Lower lobe of right lung (tissue), 2 donors: ENCODE measurements at regions not wholly inside any gene's neighbourhood (a gene's known extent, or its start where the extent isn't known, plus 50 kb on each side); places are given as distances from the start of the nearest gene placed in this dataset.

ENCODE experiments used
- ATAC-seq, 2 donors: fragments of 200-7000 bp; cut with Tn5 transposase; one replicate each; pipeline ENCODE4 v1.9.1; 2020 to 2022; ENCODE audit warnings: mild to moderate bottlenecking in 2 of 2, moderate library complexity in 2 of 2
- DNase-seq: peaks from one replicate; pipeline ENCODE4 v3.0.0-alpha.2; 2020
- H3K27ac ChIP-seq: fragments of 200-600 bp; one replicate; pipeline ENCODE4 v1.8.0; 2022
- H3K27me3 ChIP-seq: fragments of 200-600 bp; one replicate; pipeline ENCODE4 v1.8.0; 2022; ENCODE audit warnings: low read depth
- H3K36me3 ChIP-seq: fragments of 200-600 bp; one replicate; pipeline ENCODE4 v1.8.0; 2022; ENCODE audit warnings: mild to moderate bottlenecking
- H3K4me1 ChIP-seq: fragments of 200-600 bp; one replicate; pipeline ENCODE4 v1.8.0; 2022
- H3K4me3 ChIP-seq: fragments of 200-600 bp; one replicate; pipeline ENCODE4 v1.8.0; 2022; ENCODE audit warnings: mild to moderate bottlenecking
- H3K9me3 ChIP-seq: fragments of 200-600 bp; one replicate; pipeline ENCODE4 v1.8.0; 2022
- intact Hi-C: fragments of 100-400 bp; cut with DNase I; formaldehyde crosslinking; loops from one replicate; pipeline ENCODE4 v1.11.0; 2022
- TF ChIP-seq, protein P1 (sequence below): fragments of 200-600 bp; IDR thresholded peaks from one replicate; pipeline ENCODE4 v1.8.0; 2022; ENCODE audit warnings: antibody characterized with exemption, mild to moderate bottlenecking
- donor health status: DM: no; HTN: yes; CAD: no; lungs with severe emphysema.

DNA sequence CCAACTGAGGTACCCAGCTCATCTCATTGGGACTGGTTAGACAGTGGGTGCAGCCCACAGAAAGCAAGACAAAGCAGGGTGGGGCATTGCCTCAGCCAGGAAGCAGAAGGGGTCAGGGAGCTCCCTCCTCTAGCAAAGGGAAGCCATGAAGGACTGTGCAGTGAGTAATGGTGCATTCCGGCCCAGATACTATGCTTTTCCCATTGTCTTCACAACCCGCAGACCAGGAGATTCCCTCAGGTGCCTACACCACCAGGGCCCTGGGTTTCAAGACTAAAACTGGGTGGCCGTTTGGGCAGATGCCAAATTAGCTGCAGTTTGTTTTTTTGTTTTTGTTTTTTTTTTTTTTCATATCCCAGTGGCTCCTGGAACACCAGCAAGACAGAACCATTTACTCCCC, 235.3 kb downstream of the TACR3 start:
- DNase-seq (no peak), ATAC-seq (no peak)
- Histone ChIP-seq H3K36me3 (no peaks in the 10 kb centered on the region), H3K9me3 (no peaks in the 10 kb centered on the region), H3K27me3 (no peaks in the 10 kb centered on the region), H3K27ac (no peak overlapping the region), H3K4me1 (no peaks in the 10 kb centered on the region), H3K4me3 (no peak overlapping the region)
- intact Hi-C loops = no loop called here
- TF ChIP-seq, protein P1, sequence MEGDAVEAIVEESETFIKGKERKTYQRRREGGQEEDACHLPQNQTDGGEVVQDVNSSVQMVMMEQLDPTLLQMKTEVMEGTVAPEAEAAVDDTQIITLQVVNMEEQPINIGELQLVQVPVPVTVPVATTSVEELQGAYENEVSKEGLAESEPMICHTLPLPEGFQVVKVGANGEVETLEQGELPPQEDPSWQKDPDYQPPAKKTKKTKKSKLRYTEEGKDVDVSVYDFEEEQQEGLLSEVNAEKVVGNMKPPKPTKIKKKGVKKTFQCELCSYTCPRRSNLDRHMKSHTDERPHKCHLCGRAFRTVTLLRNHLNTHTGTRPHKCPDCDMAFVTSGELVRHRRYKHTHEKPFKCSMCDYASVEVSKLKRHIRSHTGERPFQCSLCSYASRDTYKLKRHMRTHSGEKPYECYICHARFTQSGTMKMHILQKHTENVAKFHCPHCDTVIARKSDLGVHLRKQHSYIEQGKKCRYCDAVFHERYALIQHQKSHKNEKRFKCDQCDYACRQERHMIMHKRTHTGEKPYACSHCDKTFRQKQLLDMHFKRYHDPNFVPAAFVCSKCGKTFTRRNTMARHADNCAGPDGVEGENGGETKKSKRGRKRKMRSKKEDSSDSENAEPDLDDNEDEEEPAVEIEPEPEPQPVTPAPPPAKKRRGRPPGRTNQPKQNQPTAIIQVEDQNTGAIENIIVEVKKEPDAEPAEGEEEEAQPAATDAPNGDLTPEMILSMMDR = no peak

DNA sequence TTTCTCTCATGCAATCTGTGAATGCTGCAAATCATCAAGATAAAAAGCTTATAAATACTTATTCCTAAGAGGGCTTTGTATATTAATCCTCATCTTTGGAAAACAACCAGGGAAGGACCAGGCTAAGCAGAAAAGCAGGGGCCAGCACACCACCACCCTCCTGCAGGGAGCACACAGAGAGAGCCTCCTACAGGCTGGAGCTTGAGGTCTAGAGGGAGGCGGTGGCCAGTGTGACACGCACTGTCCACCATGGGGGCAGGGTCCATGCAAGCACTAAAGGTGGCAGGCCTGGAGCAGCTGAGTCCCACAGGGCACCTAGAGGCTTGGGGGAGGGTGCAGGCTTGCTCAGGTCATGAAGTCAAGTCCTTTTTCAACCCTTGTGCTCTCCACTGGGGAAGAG, 236.9 kb downstream of the TACR3 start:
- ATAC-seq (no peak), DNase-seq (no peak)
- no peak overlapping the region for H3K4me3 ChIP-seq
- TF ChIP-seq, protein P1 = no peak
- no peaks in the 10 kb centered on the region for H3K9me3 ChIP-seq
- H3K27ac ChIP-seq = no peak overlapping the region
- H3K27me3 ChIP-seq = no peaks in the 10 kb centered on the region
- intact Hi-C loops = no loop called here
- no peaks in the 10 kb centered on the region for H3K4me1 ChIP-seq
- no peaks in the 10 kb centered on the region for H3K36me3 ChIP-seq

DNA sequence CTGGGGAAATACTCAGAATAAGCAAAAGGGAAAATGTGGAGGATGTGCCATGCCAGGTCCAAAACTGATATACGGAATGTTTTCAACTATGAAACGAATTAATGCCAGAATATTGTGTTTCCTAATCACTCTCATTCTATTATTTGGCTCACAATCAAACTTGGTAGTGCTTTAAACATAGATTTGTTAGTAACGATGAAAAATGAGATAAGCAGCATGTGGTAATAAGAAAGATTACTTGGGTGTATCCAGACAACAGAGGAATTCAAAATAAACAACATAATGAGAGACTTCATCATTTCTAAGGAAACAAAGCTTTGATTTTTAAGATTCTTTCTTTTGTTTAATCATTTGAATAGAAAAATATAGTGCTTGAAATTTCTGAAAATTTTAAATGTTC, 237.3 kb downstream of the TACR3 start:
- no peak overlapping the region for H3K4me3 ChIP-seq
- intact Hi-C loops = no loop called here

DNA sequence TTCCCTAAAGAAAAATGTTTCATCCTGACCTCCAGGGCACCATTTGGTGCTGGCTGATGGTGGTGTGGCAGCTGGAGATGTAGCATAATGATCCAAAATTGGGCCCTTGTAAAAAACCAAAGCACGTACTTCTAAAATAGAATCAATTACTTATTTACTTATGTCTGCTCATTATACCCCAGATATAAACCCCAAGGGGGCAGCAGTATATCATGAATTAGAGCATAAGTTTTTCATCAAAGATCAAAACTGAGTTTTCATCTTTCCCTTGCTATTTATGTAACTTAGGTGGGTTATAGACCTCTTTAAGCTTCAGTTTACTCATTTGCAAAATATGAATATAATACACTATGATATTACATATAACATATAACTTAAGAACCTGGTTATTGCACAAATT, 241.1 kb downstream of the TACR3 start:
- Histone ChIP-seq H3K4me3 (no peak overlapping the region), H3K9me3 (no peaks in the 10 kb centered on the region), H3K4me1 (no peaks in the 10 kb centered on the region), H3K36me3 (no peaks in the 10 kb centered on the region), H3K27ac (no peak overlapping the region), H3K27me3 (no peaks in the 10 kb centered on the region)
- ATAC-seq (no peak), DNase-seq (no peak)
- intact Hi-C loops = no loop called here
- TF ChIP-seq, protein P1 = no peak

More for the DNA sequence above, 237.3 kb downstream of the TACR3 start:
- no peaks in the 10 kb centered on the region for H3K36me3 ChIP-seq
- H3K27ac ChIP-seq = no peak overlapping the region
- no peaks in the 10 kb centered on the region for H3K4me1 ChIP-seq
- DNase-seq (no peak), ATAC-seq (no peak)
- no peaks in the 10 kb centered on the region for H3K27me3 ChIP-seq
- TF ChIP-seq, protein P1 = no peak
- no peaks in the 10 kb centered on the region for H3K9me3 ChIP-seq

DNA sequence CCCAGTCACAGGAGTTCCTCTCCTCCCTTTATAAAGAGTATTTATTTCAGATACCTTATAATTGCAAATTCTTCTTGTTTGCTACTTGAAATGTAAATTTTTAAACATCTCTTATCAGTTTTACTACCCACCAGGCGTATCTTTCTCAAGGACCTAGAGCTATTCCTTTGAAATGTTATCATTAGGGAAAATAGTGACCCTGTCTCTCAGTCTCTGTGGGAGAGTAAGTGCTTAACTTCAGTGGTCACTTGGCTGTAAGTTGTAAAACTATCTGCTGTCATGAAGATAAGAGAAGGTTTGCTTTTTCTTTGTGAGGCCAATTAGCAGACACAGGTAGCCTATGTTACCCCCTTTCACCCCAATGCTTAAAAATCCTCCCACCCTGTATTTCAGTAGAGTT, 241.6 kb downstream of the TACR3 start:
- TF ChIP-seq, protein P1 = no peak
- intact Hi-C loops = no loop called here
- Histone ChIP-seq H3K27me3 (no peaks in the 10 kb centered on the region), H3K27ac (no peak overlapping the region), H3K9me3 (no peaks in the 10 kb centered on the region), H3K4me1 (no peaks in the 10 kb centered on the region), H3K36me3 (no peaks in the 10 kb centered on the region), H3K4me3 (no peak overlapping the region)
- DNase-seq = no peak
- ATAC-seq = no peak

DNA sequence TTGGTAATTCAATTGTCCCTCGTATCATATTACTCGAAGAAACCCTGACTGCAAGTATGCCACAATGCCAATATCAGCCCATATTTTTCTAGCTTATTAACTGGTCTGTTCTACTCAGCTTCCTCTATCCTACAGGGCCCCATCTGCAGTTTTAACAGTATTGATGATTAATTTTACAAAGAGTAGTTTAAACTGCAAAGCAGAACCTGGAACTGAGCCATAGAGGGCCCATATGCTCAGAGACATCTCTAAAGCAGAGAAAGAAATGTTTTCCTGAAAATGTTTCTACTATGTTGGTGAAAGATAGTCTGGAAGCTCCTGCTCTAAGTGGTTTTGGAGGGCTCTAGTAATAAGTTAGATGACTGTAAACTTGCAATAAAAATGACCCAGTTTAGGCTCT, 259.4 kb upstream of the CENPE start:
- Histone ChIP-seq H3K9me3 (no peaks in the 10 kb centered on the region), H3K27me3 (no peaks in the 10 kb centered on the region), H3K27ac (no peak overlapping the region), H3K4me3 (no peak overlapping the region), H3K36me3 (no peaks in the 10 kb centered on the region), H3K4me1 (no peaks in the 10 kb centered on the region)
- intact Hi-C loops = no loop called here
- DNase-seq (no peak), ATAC-seq (no peak)
- TF ChIP-seq, protein P1 = no peak
